ENCODE measurements at regions not wholly inside any gene's neighbourhood (a gene's known extent, or its start where the extent isn't known, plus 50 kb on each side); places are given as distances from the start of the nearest gene placed in this dataset.

- no peak for DNase-seq
These were observed 606.0 kb downstream of the HDGFL1 start for GRCh38 chr6:23175391-23175790.

- DNase-seq, result no peak
These were observed 607.1 kb downstream of the HDGFL1 start for GRCh38 chr6:23176471-23176870.

GRCh38 chr6:23176883-23177282, 607.5 kb downstream of the HDGFL1 start:
- DNase-seq, result no peak

- no peak for DNase-seq
These were observed 608.4 kb downstream of the HDGFL1 start for GRCh38 chr6:23177806-23178205.

GRCh38 chr6:23179994-23180393, 610.6 kb downstream of the HDGFL1 start:
- no peak for DNase-seq

DNA sequence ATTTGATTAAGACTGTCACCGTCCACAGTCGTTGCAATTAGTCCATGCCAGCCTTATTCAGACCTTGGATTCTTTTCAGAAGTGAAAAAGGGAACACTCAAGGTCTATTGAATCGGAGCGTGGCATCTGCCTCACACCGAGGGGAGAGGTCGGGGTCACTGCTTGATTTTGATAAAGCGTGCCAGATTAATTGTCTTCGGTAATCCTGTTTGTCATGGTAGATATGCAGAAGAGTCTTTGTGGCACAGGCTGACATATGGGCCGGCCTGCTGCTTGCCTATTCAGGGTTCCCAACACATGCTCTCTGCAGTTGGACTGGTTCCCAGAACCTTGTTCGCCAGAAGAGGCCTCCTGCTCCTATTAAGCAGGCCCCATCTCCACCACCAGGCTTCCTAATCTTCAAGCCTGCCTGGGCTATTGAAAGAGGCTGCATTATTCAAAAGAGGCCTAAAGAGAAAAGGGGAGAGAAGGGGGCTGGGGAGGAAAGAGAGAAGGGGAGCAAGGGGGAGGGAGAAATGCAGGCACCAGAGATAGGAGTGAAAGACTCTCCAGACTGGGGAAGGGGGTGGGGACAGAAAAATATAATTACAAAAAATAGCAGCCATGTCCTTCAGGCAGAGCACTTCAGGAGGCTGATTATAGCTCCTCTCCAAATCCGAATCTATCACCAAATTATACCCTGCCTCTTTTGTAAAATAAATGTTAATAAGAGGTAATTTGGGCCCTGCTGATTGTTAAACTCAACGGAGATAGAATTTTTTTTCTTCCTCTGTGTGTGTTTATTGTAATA, 611.3 kb downstream of the HDGFL1 start:
- peak; percentile 82 for DNase-seq

DNA sequence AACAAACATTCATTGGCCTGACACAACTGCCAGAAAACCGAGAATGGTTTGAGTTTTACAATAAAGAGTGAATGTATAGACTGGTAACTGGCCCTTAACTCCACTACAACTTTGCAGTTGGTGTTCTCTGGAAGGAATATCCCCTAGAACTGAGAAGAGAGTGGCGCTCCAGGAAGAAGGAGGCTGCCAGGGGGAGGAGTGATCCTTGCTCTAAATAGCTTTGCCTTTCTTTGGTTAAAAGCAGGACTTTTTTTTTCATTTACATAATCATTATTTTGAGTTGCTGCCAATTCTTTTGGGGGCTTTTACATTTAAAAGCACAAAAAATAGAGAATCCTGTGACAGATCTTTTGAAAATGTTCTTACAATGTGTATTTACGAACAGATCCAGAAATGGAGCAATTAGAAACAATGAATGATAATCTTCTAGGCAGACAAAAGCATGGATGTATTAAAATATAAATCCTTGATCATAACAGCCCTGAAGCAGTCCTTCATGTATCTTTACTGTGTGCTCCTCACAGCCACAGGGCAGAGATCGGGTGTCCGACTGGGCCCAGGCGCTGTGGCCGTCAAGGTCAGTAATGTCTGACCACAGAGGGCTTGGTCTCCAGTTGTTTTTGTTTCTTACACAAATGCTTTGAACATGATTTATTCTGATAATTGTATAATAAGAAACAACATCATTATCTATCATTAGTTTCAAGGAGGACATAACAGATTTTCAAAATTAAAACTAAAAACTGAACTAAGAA, 612.2 kb downstream of the HDGFL1 start:
- no peak for DNase-seq

- DNase-seq, result no peak
These were observed 614.5 kb downstream of the HDGFL1 start for GRCh38 chr6:23183846-23184245.

DNA sequence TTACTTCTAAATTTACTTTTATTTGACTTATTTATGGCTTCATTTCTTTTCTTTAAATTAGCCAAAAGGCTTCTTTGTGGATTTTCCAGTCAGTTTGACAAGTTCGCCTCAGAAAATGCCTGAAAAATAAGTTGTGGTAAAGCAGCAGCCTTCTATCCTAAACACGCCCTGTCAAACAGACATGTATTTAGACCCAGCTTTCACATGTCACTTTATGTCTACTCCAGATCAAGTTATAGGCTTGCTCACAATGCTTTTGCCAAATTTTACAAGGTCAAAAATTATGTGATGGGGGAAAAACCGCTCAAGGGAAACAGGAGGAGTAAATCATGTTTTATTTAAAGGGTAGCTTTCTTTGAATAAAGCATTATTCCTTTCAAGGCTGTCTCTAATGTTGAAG, 615.0 kb downstream of the HDGFL1 start:
- no peak for DNase-seq

- no peak for DNase-seq
These were observed 626.1 kb downstream of the HDGFL1 start for GRCh38 chr6:23195487-23195886.

GRCh38 chr6:23199541-23199940, 630.2 kb downstream of the HDGFL1 start:
- no peak for DNase-seq

DNA sequence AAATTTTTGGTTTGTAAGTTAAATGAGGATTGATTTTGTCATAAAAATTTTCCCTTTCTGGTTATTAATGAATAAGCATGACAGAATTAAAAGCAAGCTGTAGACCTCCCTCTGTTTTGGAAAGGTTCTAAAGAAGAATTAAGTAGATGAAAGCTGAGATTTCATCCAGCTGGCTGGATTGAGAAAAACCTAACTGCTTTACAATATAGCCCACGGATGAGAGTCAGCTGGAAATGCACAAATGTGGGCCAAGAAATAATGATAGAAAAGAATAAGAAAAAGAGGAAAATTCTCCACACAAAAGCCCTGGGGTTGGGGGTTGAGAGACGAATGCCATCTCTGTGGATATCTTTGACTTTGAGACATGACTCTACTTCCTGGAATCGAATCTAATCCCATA, 631.6 kb downstream of the HDGFL1 start:
- DNase-seq, result no peak

GRCh38 chr6:23202207-23202606, 632.8 kb downstream of the HDGFL1 start:
- DNase-seq, result no peak

DNA sequence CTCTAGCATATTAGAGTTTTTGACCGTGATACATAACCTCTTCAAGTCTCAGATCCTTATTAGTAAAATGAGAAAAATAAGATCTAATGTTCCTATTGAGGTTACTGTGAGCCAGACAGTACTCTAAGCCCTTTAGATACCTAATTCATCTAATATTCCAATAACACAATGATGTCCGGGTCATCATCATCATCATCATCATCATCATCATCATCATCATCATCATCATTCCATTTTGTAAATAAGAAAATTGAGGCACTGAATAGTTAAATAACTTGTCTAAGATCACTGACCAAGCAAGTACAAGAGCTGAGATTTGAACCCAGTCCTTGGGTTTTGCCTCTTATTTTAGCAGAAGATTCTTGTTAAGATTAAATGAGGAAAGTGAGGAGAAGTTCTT, 643.0 kb downstream of the HDGFL1 start:
- DNase-seq, result no peak

DNA sequence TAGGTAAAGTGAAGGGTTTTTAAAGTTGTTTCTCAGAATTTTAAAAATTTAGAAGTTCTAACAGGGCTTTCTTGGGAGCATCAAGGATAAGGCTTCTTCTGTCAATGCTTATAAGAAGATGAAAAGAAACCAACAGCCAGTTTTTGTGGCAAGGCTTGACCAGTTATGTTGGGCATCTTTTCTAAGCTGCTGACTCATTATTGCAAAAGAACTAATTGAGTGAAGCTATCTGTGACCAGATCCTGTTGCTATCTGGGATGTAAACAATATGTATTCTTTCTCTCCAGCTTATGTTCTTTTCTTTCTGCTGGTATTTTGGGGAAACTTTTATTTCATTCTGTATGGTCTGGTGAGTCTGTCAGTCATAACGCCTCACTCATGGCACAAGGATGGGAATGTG, 643.8 kb downstream of the HDGFL1 start:
- peak; percentile 17 for DNase-seq

- DNase-seq, result no peak
These were observed 644.3 kb downstream of the HDGFL1 start for GRCh38 chr6:23213651-23214050.

DNA sequence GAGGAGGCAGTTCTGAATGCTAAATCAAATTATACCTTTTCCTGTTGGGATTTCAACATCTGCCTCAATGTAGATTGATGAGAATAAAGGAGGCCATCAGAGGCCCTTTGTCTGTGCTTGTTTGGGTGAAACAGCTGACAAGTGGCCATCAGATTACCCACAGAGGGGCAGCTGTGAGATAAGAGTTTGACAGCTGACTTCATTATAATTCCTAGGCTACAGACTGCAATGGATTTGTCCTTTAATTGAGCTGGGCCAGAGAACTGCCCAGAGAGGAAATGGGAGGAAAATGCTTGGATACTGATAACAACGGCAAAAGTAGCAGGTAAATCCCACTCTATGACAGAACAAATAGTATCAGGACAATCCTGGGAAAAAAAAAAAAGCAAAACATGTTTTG, 649.4 kb downstream of the HDGFL1 start:
- no peak for DNase-seq

GRCh38 chr6:23222724-23223123, 653.4 kb downstream of the HDGFL1 start:
- no peak for DNase-seq

DNA sequence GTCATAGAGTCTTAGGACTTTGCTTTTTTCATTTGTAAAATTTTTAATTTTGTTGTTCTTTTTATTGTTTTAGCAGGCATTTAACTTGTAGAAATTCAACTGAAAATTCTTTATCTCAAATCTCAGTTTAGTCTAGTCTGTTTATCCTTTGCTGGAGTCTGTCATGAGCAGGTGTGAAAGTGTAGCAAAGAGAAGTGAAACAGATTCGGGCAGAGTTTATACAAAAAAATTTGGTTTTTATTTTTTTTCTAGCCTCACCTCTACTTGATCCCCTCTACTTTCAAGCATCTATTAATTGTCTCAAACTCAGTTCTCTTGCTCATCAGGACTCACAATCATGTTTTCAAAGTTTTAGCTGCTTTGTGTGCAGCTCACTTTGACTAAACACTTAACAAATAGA, 655.2 kb downstream of the HDGFL1 start:
- DNase-seq, result no peak

GRCh38 chr6:23228439-23229024, 659.2 kb downstream of the HDGFL1 start:
- DNase-seq, result no peak

- DNase-seq, result no peak
These were observed 674.5 kb downstream of the HDGFL1 start for GRCh38 chr6:23243854-23244253.

- DNase-seq, result no peak
These were observed 674.9 kb downstream of the HDGFL1 start for GRCh38 chr6:23244300-23244699.

- DNase-seq, result no peak
These were observed 676.2 kb downstream of the HDGFL1 start for GRCh38 chr6:23245572-23245971.

DNA sequence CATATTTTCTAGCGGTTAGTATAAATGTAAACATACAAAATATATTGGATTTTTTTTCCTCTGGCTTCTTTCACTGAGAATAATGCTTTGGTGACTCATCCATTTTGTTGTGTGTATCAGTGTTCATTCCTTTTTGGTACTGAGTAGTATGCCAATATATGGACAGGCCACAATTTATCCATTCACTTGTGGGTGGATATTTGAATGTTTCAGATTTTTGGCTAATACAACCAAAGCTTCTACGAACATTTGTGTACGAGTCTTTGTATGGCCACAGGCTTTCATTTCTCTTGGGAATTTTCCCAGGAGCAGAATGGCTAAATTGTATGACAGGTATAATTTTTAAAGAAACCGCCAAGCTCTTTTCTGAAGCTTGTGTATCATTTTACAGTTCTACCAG, 677.5 kb downstream of the HDGFL1 start:
- no peak for DNase-seq

All from hematopoietic multipotent progenitor cell treated with erythropoietin and hydrocortisone succinate and interleukin-3 and kit ligand, for 4 days (in vitro differentiated cells).